Panc1 (cell line): ENCODE measurements at regions not wholly inside any gene's neighbourhood (a gene's known extent, or its start where the extent isn't known, plus 50 kb on each side); places are given as distances from the start of the nearest gene placed in this dataset.

Experiments used
- ATAC-seq: fragments of 200-7000 bp; cut with Tn5 transposase; 2 replicates; pipeline ENCODE4 v1.9.1; 2020; ENCODE audit warnings: mild to moderate bottlenecking, moderate library complexity
- BruUV-seq: library from RNA; stranded (reverse); fragments of 400-500 nt; replicated peaks from 2 replicates; lab custom pipeline; 2021; lab: Mats Ljungman, UMichigan
- CTCF ChIA-PET: fragments of 300-600 bp; sonication (Branson Sonifier 250); formaldehyde crosslinking; loops from one replicate; lab custom pipeline; 2022; ENCODE audit warnings: antibody characterized with exemption; lab: Charles Lee
- POLR2A ChIA-PET: fragments of 300-600 bp; sonication (Branson Sonifier 250); formaldehyde crosslinking; loops from one replicate; lab custom pipeline; 2022; ENCODE audit warnings: antibody characterized with exemption; lab: Charles Lee
- DNase-seq: peaks from one replicate; pipeline ENCODE4 v3.0.0-alpha.2; 2010; ENCODE audit warnings: low read depth, low spot score
- H3K27ac ChIP-seq: 2 replicates; pipeline ENCODE4 v1.5.1; 2011; ENCODE audit warnings: mild to moderate bottlenecking, low read length, inconsistent platforms
- H3K27me3 ChIP-seq: fragments of 200-500 bp; sonication (Bioruptor generic); 2 replicates; pipeline ENCODE4 v1.6.0; 2014; ENCODE audit warnings: low read length, inconsistent platforms; ENCODE audit not compliant: control insufficient read depth, insufficient read depth
- H3K36me3 ChIP-seq: fragments of 200-500 bp; sonication (Bioruptor generic); 2 replicates; pipeline ENCODE4 v1.5.1; 2014; ENCODE audit warnings: inconsistent platforms, mild to moderate bottlenecking, low read length, moderate library complexity; ENCODE audit not compliant: control insufficient read depth, insufficient read depth
- H3K4me1 ChIP-seq: 2 replicates; pipeline ENCODE4 v1.5.1; 2011; ENCODE audit warnings: inconsistent platforms, mild to moderate bottlenecking, low read length, moderate library complexity; ENCODE audit not compliant: control insufficient read depth, insufficient read depth
- H3K4me3 ChIP-seq, 2 experiments: 2 replicates each; pipeline ENCODE4 v1.5.1; 2011 to 2012; ENCODE audit warnings: low read depth in 2 of 2, low read length in 2 of 2, mild to moderate bottlenecking in 2 of 2, inconsistent platforms in 1 of 2, moderate library complexity in 1 of 2
- H3K9me3 ChIP-seq: fragments of 200-500 bp; sonication (Bioruptor generic); 2 replicates; pipeline ENCODE4 v1.5.1; 2014; ENCODE audit warnings: low read depth, mild to moderate bottlenecking, inconsistent platforms, low read length, moderate library complexity; ENCODE audit not compliant: control insufficient read depth, insufficient read depth
- POLR2AphosphoS5 ChIP-seq: IDR thresholded peaks from 2 replicates; pipeline ENCODE4 v1.6.1; 2012; ENCODE audit warnings: mild to moderate bottlenecking, low read depth, low read length, moderate library complexity
- SIN3A ChIP-seq: IDR thresholded peaks from 2 replicates; pipeline ENCODE4 v1.6.1; 2012; ENCODE audit warnings: low read depth, mild to moderate bottlenecking, low read length, moderate library complexity, borderline replicate concordance; ENCODE audit not compliant: insufficient read depth
- TCF7L2 ChIP-seq: IDR thresholded peaks from 2 replicates; pipeline ENCODE4 v1.6.1; 2011; ENCODE audit warnings: mild to moderate bottlenecking, low read depth, low read length, inconsistent platforms
- in situ Hi-C: cut with HindIII; loops from 2 replicates; pipeline ENCODE4 v1.10.0; 2016; ENCODE audit warnings: low sequenced_read_pairs, low pct_unique_long_range_greater_than_20kb
- intact Hi-C: fragments of 100-400 bp; cut with micrococcal nuclease; formaldehyde crosslinking; loops from one replicate; pipeline ENCODE4 v1.10.0; 2022; ENCODE audit not compliant: unreplicated experiment
- TF ChIP-seq, protein P1 (sequence below): fragments of 450-650 bp; IDR thresholded peaks from 2 replicates; pipeline ENCODE4 v1.5.1; 2017; ENCODE audit warnings: mild to moderate bottlenecking
- TF ChIP-seq, protein P2 (sequence below), 2 experiments: IDR thresholded peaks; 2 replicates each; pipeline ENCODE4 v1.6.1; 2011 to 2012; ENCODE audit warnings: low read depth in 2 of 2, control low read depth in 1 of 2, low read length in 1 of 2, mild to moderate bottlenecking in 1 of 2, moderate library complexity in 1 of 2; ENCODE audit not compliant: insufficient read depth in 1 of 2

DNA sequence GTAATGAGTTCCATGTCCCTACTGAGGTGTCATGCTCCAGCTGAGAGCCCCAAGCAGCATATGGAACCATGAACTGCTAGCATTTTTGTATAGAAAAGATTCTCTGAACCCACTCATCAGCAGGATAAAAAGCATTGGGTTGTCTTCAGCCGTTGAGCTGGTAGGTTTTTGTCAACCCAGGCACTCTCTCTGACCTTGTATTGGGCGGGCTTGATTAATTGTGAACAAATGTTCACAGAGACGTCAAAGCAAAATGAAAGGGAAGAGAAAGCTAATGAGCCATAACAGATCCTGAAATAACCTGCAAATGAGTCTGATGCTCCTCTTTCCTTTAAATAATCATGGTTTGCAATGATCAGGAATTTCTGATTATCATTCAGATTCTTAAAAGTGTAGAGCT lies 924.7 kb upstream of the CELF2 start:
- H3K9me3 ChIP-seq, result no peaks in the 10 kb centered on the region
- no peak overlapping the region for H3K27ac ChIP-seq
- DNase-seq (no peak), ATAC-seq (no peak)
- H3K36me3 ChIP-seq, result no peaks in the 10 kb centered on the region
- intact Hi-C loops, result no loop called here
- POLR2A ChIA-PET, result no interaction called here
- H3K27me3 ChIP-seq, result no peaks in the 10 kb centered on the region
- CTCF ChIA-PET, result no interaction called here
- H3K4me3 ChIP-seq, result no peak overlapping the region
- H3K4me1 ChIP-seq, result no peaks in the 10 kb centered on the region
- in situ Hi-C loops, result no loop called here
- TF ChIP-seq SIN3A (no peak), POLR2AphosphoS5 (no peak), TCF7L2 (no peak)
- TF ChIP-seq, protein P1, sequence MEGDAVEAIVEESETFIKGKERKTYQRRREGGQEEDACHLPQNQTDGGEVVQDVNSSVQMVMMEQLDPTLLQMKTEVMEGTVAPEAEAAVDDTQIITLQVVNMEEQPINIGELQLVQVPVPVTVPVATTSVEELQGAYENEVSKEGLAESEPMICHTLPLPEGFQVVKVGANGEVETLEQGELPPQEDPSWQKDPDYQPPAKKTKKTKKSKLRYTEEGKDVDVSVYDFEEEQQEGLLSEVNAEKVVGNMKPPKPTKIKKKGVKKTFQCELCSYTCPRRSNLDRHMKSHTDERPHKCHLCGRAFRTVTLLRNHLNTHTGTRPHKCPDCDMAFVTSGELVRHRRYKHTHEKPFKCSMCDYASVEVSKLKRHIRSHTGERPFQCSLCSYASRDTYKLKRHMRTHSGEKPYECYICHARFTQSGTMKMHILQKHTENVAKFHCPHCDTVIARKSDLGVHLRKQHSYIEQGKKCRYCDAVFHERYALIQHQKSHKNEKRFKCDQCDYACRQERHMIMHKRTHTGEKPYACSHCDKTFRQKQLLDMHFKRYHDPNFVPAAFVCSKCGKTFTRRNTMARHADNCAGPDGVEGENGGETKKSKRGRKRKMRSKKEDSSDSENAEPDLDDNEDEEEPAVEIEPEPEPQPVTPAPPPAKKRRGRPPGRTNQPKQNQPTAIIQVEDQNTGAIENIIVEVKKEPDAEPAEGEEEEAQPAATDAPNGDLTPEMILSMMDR, result no peak
- TF ChIP-seq, protein P2, sequence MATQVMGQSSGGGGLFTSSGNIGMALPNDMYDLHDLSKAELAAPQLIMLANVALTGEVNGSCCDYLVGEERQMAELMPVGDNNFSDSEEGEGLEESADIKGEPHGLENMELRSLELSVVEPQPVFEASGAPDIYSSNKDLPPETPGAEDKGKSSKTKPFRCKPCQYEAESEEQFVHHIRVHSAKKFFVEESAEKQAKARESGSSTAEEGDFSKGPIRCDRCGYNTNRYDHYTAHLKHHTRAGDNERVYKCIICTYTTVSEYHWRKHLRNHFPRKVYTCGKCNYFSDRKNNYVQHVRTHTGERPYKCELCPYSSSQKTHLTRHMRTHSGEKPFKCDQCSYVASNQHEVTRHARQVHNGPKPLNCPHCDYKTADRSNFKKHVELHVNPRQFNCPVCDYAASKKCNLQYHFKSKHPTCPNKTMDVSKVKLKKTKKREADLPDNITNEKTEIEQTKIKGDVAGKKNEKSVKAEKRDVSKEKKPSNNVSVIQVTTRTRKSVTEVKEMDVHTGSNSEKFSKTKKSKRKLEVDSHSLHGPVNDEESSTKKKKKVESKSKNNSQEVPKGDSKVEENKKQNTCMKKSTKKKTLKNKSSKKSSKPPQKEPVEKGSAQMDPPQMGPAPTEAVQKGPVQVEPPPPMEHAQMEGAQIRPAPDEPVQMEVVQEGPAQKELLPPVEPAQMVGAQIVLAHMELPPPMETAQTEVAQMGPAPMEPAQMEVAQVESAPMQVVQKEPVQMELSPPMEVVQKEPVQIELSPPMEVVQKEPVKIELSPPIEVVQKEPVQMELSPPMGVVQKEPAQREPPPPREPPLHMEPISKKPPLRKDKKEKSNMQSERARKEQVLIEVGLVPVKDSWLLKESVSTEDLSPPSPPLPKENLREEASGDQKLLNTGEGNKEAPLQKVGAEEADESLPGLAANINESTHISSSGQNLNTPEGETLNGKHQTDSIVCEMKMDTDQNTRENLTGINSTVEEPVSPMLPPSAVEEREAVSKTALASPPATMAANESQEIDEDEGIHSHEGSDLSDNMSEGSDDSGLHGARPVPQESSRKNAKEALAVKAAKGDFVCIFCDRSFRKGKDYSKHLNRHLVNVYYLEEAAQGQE (IDR thresholded peaks at IDR 0.05; ENCODE audit: insufficient read depth in 1 of 2, low read depth in 2 of 2, low read length in 1 of 2), result no peak
- no TSS peak for BruUV-seq

DNA sequence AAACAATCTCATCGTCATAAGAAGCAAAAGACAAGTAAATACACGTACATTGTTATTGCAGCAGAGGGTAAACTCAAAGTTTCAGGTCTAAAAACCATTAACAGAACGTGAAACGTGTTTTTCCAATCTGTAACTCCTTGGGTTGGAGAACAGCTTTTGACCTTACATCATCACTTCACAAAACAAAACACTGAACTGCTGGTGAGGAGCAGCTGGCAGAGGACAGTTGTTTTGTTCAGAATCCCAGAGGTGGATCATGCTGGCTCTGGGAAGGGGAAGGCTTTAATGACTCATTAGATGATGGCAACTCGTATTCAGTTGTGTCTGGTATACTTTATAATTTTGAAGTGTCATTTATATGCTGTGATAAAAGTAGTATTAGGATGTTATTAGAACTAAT lies 923.0 kb upstream of the CELF2 start:
- ChIA-PET CTCF (no interaction called here), POLR2A (no interaction called here)
- intact Hi-C loops (no loop called here), in situ Hi-C loops (no loop called here)
- TF ChIP-seq, protein P1, result no peak
- no peak for TF ChIP-seq POLR2AphosphoS5
- BruUV-seq, result no TSS peak
- no peak for ATAC-seq
- Histone ChIP-seq H3K36me3 (no peaks in the 10 kb centered on the region), H3K4me1 (no peaks in the 10 kb centered on the region), H3K27me3 (no peaks in the 10 kb centered on the region), H3K27ac (no peak overlapping the region), H3K9me3 (no peaks in the 10 kb centered on the region), H3K4me3 (no peak overlapping the region)
- no peak for DNase-seq

DNA sequence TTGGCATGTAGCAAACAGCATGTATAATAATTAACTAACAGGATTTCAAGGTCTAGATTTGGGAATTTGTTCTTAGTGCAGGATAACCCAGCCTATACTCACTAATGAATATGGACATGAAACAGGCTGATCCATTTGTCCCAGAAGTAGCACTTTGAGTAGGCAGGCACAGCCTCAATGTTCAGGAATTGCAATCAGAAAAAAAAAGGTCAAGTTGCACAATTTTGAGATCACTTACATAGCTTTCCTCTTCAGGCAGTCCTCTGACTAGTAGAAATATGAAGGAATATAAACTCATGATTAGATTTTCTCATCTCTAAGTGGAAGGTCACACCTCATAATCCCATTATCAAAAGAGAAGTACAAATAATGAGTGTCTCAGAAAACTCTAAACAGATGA lies 921.4 kb upstream of the CELF2 start:
- no peak for ATAC-seq
- intact Hi-C loops (no loop called here), in situ Hi-C loops (no loop called here)
- POLR2A ChIA-PET, result no interaction called here
- Histone ChIP-seq H3K27ac (no peak overlapping the region), H3K36me3 (no peaks in the 10 kb centered on the region), H3K4me1 (no peaks in the 10 kb centered on the region), H3K4me3 (no peak overlapping the region), H3K27me3 (no peaks in the 10 kb centered on the region), H3K9me3 (no peaks in the 10 kb centered on the region)
- no peak for DNase-seq
- CTCF ChIA-PET, result no interaction called here
- TF ChIP-seq POLR2AphosphoS5 (no peak), TCF7L2 (no peak), SIN3A (no peak)
- TF ChIP-seq, protein P1, result no peak
- TF ChIP-seq, protein P2 (IDR thresholded peaks at IDR 0.05; ENCODE audit: insufficient read depth in 1 of 2, low read depth in 2 of 2, low read length in 1 of 2), result no peak
- no TSS peak for BruUV-seq
